ENCODE measurements at regions not wholly inside any gene's neighbourhood (a gene's known extent, or its start where the extent isn't known, plus 50 kb on each side); places are given as distances from the start of the nearest gene placed in this dataset.

- no peaks in the 10 kb centered on the region for H3K27me3 ChIP-seq (ENCODE audit: control insufficient read depth, insufficient read depth, low read length)
- H3K36me3 ChIP-seq (ENCODE audit: control insufficient read depth, insufficient read depth, low read length) = no peaks in the 10 kb centered on the region
- POLR2A ChIA-PET = no interaction called here
- CTCF ChIA-PET = no interaction called here
- H3K9me3 ChIP-seq (ENCODE audit: control insufficient read depth, insufficient read depth, low read depth, low read length) = no peaks in the 10 kb centered on the region
- DNase-seq (ENCODE audit: low read depth, low spot score) (no peak), ATAC-seq (no peak)
- BruUV-seq (replicated peaks) = no TSS peak
- no peak overlapping the region for H3K4me3 ChIP-seq (ENCODE audit: low read depth in 2 of 2, low read length in 2 of 2)
- no peaks in the 10 kb centered on the region for H3K4me1 ChIP-seq (ENCODE audit: control insufficient read depth, insufficient read depth, low read length)
- in situ Hi-C loops (cut with HindIII; ENCODE audit: low pct_unique_long_range_greater_than_20kb, low sequenced_read_pairs) (no loop called here), intact Hi-C loops (cut with micrococcal nuclease; ENCODE audit: unreplicated experiment) (no loop called here)
- TF ChIP-seq SIN3A (IDR thresholded peaks at IDR 0.05; ENCODE audit: borderline replicate concordance, insufficient read depth, low read depth, low read length) = no peak
- TF ChIP-seq TCF7L2 (IDR thresholded peaks at IDR 0.05; ENCODE audit: low read depth, low read length) = no peak
- TF ChIP-seq POLR2AphosphoS5 (IDR thresholded peaks at IDR 0.05; ENCODE audit: low read depth, low read length) = no peak
- no peak for TF ChIP-seq REST (IDR thresholded peaks at IDR 0.05; ENCODE audit: insufficient read depth in 1 of 2, low read depth in 2 of 2, low read length in 1 of 2)
- TF ChIP-seq, protein P1, sequence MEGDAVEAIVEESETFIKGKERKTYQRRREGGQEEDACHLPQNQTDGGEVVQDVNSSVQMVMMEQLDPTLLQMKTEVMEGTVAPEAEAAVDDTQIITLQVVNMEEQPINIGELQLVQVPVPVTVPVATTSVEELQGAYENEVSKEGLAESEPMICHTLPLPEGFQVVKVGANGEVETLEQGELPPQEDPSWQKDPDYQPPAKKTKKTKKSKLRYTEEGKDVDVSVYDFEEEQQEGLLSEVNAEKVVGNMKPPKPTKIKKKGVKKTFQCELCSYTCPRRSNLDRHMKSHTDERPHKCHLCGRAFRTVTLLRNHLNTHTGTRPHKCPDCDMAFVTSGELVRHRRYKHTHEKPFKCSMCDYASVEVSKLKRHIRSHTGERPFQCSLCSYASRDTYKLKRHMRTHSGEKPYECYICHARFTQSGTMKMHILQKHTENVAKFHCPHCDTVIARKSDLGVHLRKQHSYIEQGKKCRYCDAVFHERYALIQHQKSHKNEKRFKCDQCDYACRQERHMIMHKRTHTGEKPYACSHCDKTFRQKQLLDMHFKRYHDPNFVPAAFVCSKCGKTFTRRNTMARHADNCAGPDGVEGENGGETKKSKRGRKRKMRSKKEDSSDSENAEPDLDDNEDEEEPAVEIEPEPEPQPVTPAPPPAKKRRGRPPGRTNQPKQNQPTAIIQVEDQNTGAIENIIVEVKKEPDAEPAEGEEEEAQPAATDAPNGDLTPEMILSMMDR (IDR thresholded peaks at IDR 0.05) = no peak
- H3K27ac ChIP-seq (ENCODE audit: low read length) = no peak overlapping the region
Measured at GRCh38 chr18:29137773-29138495, 961.0 kb upstream of the CDH2 start.

GRCh38 chr18:29123706-29124530 is 947.0 kb upstream of the CDH2 start:
- no peak overlapping the region for H3K27ac ChIP-seq (ENCODE audit: low read length)
- ChIA-PET CTCF (no interaction called here), POLR2A (no interaction called here)
- H3K9me3 ChIP-seq (ENCODE audit: control insufficient read depth, insufficient read depth, low read depth, low read length) = no peaks in the 10 kb centered on the region
- TF ChIP-seq SIN3A (IDR thresholded peaks at IDR 0.05; ENCODE audit: borderline replicate concordance, insufficient read depth, low read depth, low read length) (no peak), TCF7L2 (IDR thresholded peaks at IDR 0.05; ENCODE audit: low read depth, low read length) (no peak), REST (IDR thresholded peaks at IDR 0.05; ENCODE audit: insufficient read depth in 1 of 2, low read depth in 2 of 2, low read length in 1 of 2) (no peak), POLR2AphosphoS5 (IDR thresholded peaks at IDR 0.05; ENCODE audit: low read depth, low read length) (no peak)
- TF ChIP-seq, protein P1 (IDR thresholded peaks at IDR 0.05) = no peak
- in situ Hi-C loops (cut with HindIII; ENCODE audit: low pct_unique_long_range_greater_than_20kb, low sequenced_read_pairs) = no loop called here
- no peaks in the 10 kb centered on the region for H3K36me3 ChIP-seq (ENCODE audit: control insufficient read depth, insufficient read depth, low read length)
- H3K4me3 ChIP-seq (ENCODE audit: low read depth in 2 of 2, low read length in 2 of 2) = no peak overlapping the region
- DNase-seq (ENCODE audit: low read depth, low spot score) (no peak), ATAC-seq (no peak)
- no TSS peak for BruUV-seq (replicated peaks)
- intact Hi-C loops (cut with micrococcal nuclease; ENCODE audit: unreplicated experiment) = no loop called here
- no peaks in the 10 kb centered on the region for H3K27me3 ChIP-seq (ENCODE audit: control insufficient read depth, insufficient read depth, low read length)
- H3K4me1 ChIP-seq (ENCODE audit: control insufficient read depth, insufficient read depth, low read length) = no peaks in the 10 kb centered on the region

Data from Panc1 (cell line).